Smooth muscle cell of the brain vasculature (primary cell): ENCODE measurements at regions not wholly inside any gene's neighbourhood (a gene's known extent, or its start where the extent isn't known, plus 50 kb on each side); places are given as distances from the start of the nearest gene placed in this dataset.

ENCODE experiments used
- DNase-seq: peaks from one replicate; pipeline ENCODE4 v3.0.0-alpha.2; 2012; ENCODE audit warnings: low read depth, low spot score

- DNase-seq = no peak
Measured at GRCh38 chr3:87426918-87427317, 150.5 kb upstream of the POU1F1 start.

- DNase-seq = no peak
Measured at GRCh38 chr3:87425056-87425455, 148.7 kb upstream of the POU1F1 start.

- DNase-seq = no peak
Measured at GRCh38 chr3:87423336-87423735, 147.0 kb upstream of the POU1F1 start.

- no peak for DNase-seq
Measured at GRCh38 chr3:87422333-87422732, 145.9 kb upstream of the POU1F1 start.

GRCh38 chr3:87420171-87420570 is 143.8 kb upstream of the POU1F1 start:
- DNase-seq = no peak

- no peak for DNase-seq
Measured at GRCh38 chr3:87414271-87414670, 137.9 kb upstream of the POU1F1 start.

GRCh38 chr3:87413814-87414213 is 137.4 kb upstream of the POU1F1 start:
- DNase-seq = no peak

GRCh38 chr3:87410110-87410509 is 133.7 kb upstream of the POU1F1 start:
- DNase-seq = no peak

- DNase-seq = no peak
Measured at GRCh38 chr3:87398168-87398801, 121.9 kb upstream of the POU1F1 start.

GRCh38 chr3:87397211-87397610 is 120.8 kb upstream of the POU1F1 start:
- no peak for DNase-seq

- no peak for DNase-seq
Measured at GRCh38 chr3:87390821-87391220, 114.4 kb upstream of the POU1F1 start.

- DNase-seq = no peak
Measured at GRCh38 chr3:87390353-87390752, 114.0 kb upstream of the POU1F1 start.

- DNase-seq = no peak
Measured at GRCh38 chr3:87375231-87375682, 98.9 kb upstream of the POU1F1 start.

GRCh38 chr3:87370007-87370406 is 93.6 kb upstream of the POU1F1 start:
- DNase-seq = no peak

GRCh38 chr3:87367736-87368135 is 91.4 kb upstream of the POU1F1 start:
- DNase-seq = no peak

GRCh38 chr3:87363721-87364120 is 87.3 kb upstream of the POU1F1 start:
- no peak for DNase-seq

GRCh38 chr3:87361956-87362355 is 85.6 kb upstream of the POU1F1 start:
- no peak for DNase-seq

GRCh38 chr3:87361271-87361670 is 84.9 kb upstream of the POU1F1 start:
- no peak for DNase-seq

- DNase-seq = no peak
Measured at GRCh38 chr3:87359826-87360225, 83.4 kb upstream of the POU1F1 start.

GRCh38 chr3:87359025-87359424 is 82.6 kb upstream of the POU1F1 start:
- DNase-seq = no peak

- DNase-seq = no peak
Measured at GRCh38 chr3:87358066-87358465, 81.7 kb upstream of the POU1F1 start.

GRCh38 chr3:87354398-87354797 is 78.0 kb upstream of the POU1F1 start:
- no peak for DNase-seq

GRCh38 chr3:87351937-87352336 is 75.6 kb upstream of the POU1F1 start:
- no peak for DNase-seq
